PC-9 (cell line): ENCODE measurements at regions not wholly inside any gene's neighbourhood (a gene's known extent, or its start where the extent isn't known, plus 50 kb on each side); places are given as distances from the start of the nearest gene placed in this dataset.

ENCODE experiments used
- BruUV-seq: library from RNA; stranded (reverse); fragments of 400-500 nt; replicated peaks from 2 replicates; lab custom pipeline; 2021; lab: Mats Ljungman, UMichigan
- CTCF ChIA-PET: fragments of 300-600 bp; sonication (Branson Sonifier 250); formaldehyde crosslinking; loops from one replicate; lab custom pipeline; 2022; ENCODE audit warnings: antibody characterized with exemption; lab: Charles Lee
- POLR2A ChIA-PET: fragments of 300-600 bp; sonication (Branson Sonifier 250); formaldehyde crosslinking; loops from one replicate; lab custom pipeline; 2022; ENCODE audit warnings: antibody characterized with exemption; ENCODE audit not compliant: unreplicated experiment; lab: Charles Lee
- DNase-seq, 2 experiments: peaks; one replicate each; pipeline versions ENCODE4 v3.0.0 to v3.0.0-alpha.2; 2015 to 2022; ENCODE audit warnings: mixed read lengths in 1 of 2
- H2AFZ ChIP-seq: fragments of 200-600 bp; sonication (generic); 2 replicates; pipeline ENCODE4 v1.8.1; 2017; ENCODE audit warnings: antibody characterized with exemption
- H3F3A ChIP-seq: fragments of 200-600 bp; sonication (generic); 2 replicates; pipeline ENCODE4 v1.8.1; 2017; ENCODE audit warnings: antibody characterized with exemption, mild to moderate bottlenecking, low read depth; ENCODE audit not compliant: insufficient read depth
- H3K27ac ChIP-seq: fragments of 200-600 bp; sonication (generic); 2 replicates; pipeline ENCODE4 v1.6.1; 2016; ENCODE audit warnings: mixed run types
- H3K27me3 ChIP-seq: fragments of 200-600 bp; sonication (generic); 2 replicates; pipeline ENCODE4 v1.6.1; 2016; ENCODE audit warnings: low read depth, mixed run types; ENCODE audit not compliant: insufficient read depth
- H3K36me3 ChIP-seq: fragments of 200-600 bp; sonication (generic); 2 replicates; pipeline ENCODE4 v1.6.1; 2016; ENCODE audit warnings: low read depth, mixed run types
- H3K4me1 ChIP-seq: fragments of 200-600 bp; sonication (generic); replicated peaks from 2 replicates; pipeline ENCODE4 v1.6.1; 2016; ENCODE audit warnings: mixed run types; ENCODE audit not compliant: insufficient read depth
- H3K4me2 ChIP-seq: fragments of 200-600 bp; sonication (generic); 2 replicates; pipeline ENCODE4 v1.6.1; 2017; ENCODE audit warnings: mixed run types
- H3K4me3 ChIP-seq: fragments of 200-600 bp; sonication (generic); 2 replicates; pipeline ENCODE4 v1.6.1; 2016; ENCODE audit warnings: mixed run types
- H3K79me2 ChIP-seq: fragments of 200-600 bp; sonication (generic); 2 replicates; pipeline ENCODE4 v1.6.1; 2017; ENCODE audit warnings: low read depth, mixed run types
- H3K9me2 ChIP-seq: fragments of 200-600 bp; sonication (generic); 2 replicates; pipeline ENCODE4 v1.8.1; 2017; ENCODE audit warnings: mild to moderate bottlenecking; ENCODE audit not compliant: insufficient read depth
- H3K9me3 ChIP-seq: fragments of 200-600 bp; sonication (generic); 2 replicates; pipeline ENCODE4 v1.8.1; 2016; ENCODE audit warnings: low read depth; ENCODE audit not compliant: insufficient read depth
- H4K20me1 ChIP-seq: fragments of 200-600 bp; sonication (generic); 2 replicates; pipeline ENCODE4 v1.8.1; 2017; ENCODE audit not compliant: insufficient read depth
- CTCF ChIP-seq: fragments of 200-600 bp; sonication (generic); conservative IDR thresholded peaks from 2 replicates; pipeline ENCODE4 v1.6.1; 2017; ENCODE audit warnings: mixed run types, antibody characterized with exemption, mild to moderate bottlenecking, moderate library complexity
- EZH2 ChIP-seq: fragments of 200-600 bp; sonication (generic); IDR thresholded peaks from 2 replicates; pipeline ENCODE4 v1.8.0; 2017; ENCODE audit warnings: antibody characterized with exemption, low read depth
- intact Hi-C: fragments of 100-400 bp; cut with micrococcal nuclease; formaldehyde crosslinking; loops from one replicate; pipeline ENCODE4 v1.10.0; 2022; ENCODE audit not compliant: unreplicated experiment

- peak overlapping the region; percentile 95 for H3K27ac ChIP-seq
- H4K20me1 ChIP-seq = no peaks in the 10 kb centered on the region
- DNase-seq = peak; percentile 78 to 91
- peak overlapping the region; percentile 60 for H3K4me2 ChIP-seq
- intact Hi-C loops = loop anchor here (2.0 kb wide), 2 partner anchors 122 to 334 kb away; no protein-coding TSS in a partner anchor
- H3K9me3 ChIP-seq = peaks cover 3% of the 10 kb centered on the region; the same call in 1 of the 2 replicates
- peak overlapping the region; percentile 44 for H2AFZ ChIP-seq
- H3K36me3 ChIP-seq = no peaks in the 10 kb centered on the region
- H3K79me2 ChIP-seq = no peaks in the 10 kb centered on the region
- peaks cover 15% of the 10 kb centered on the region for H3F3A ChIP-seq
- no peaks in the 10 kb centered on the region for H3K9me2 ChIP-seq
- POLR2A ChIA-PET = interaction anchor here (0.6 to 0.7 kb wide), 2 partner anchors 382 to 1319 kb away, joined by 3 to 4 read pairs; partner anchors contain the start of gene ATP2B1
- peak overlapping the region; percentile 6; the same call in 1 of the 2 replicates for H3K4me3 ChIP-seq
- TF ChIP-seq CTCF = no peak
- no peak for TF ChIP-seq EZH2
- CTCF ChIA-PET = no interaction called here
- no peaks in the 10 kb centered on the region for H3K27me3 ChIP-seq
- peaks cover 16% of the 10 kb centered on the region for H3K4me1 ChIP-seq
- TSS peak; percentile 87 for BruUV-seq
Measured at GRCh38 chr12:90090929-90091651, 382.5 kb upstream of the ATP2B1 start.

- H3K27ac ChIP-seq = no peak overlapping the region
- TF ChIP-seq CTCF (no peak), EZH2 (no peak)
- peaks cover 3% of the 10 kb centered on the region; the same call in 1 of the 2 replicates for H3K9me3 ChIP-seq
- peaks cover 10% of the 10 kb centered on the region for H3F3A ChIP-seq
- H3K27me3 ChIP-seq = no peaks in the 10 kb centered on the region
- no peaks in the 10 kb centered on the region for H3K9me2 ChIP-seq
- no peaks in the 10 kb centered on the region for H4K20me1 ChIP-seq
- H3K79me2 ChIP-seq = no peaks in the 10 kb centered on the region
- DNase-seq = no peak
- no peaks in the 10 kb centered on the region for H3K36me3 ChIP-seq
- intact Hi-C loops = no loop called here
- peaks cover 11% of the 10 kb centered on the region for H3K4me1 ChIP-seq
- BruUV-seq = no TSS peak
- CTCF ChIA-PET = no interaction called here
- POLR2A ChIA-PET = no interaction called here
- H2AFZ ChIP-seq = no peak overlapping the region
- no peak overlapping the region for H3K4me2 ChIP-seq
- no peak overlapping the region for H3K4me3 ChIP-seq
Measured at GRCh38 chr12:90086281-90086680, 377.6 kb upstream of the ATP2B1 start.

- intact Hi-C loops = no loop called here
- Histone ChIP-seq H3F3A (peaks cover 5% of the 10 kb centered on the region), H4K20me1 (no peaks in the 10 kb centered on the region), H3K9me2 (no peaks in the 10 kb centered on the region), H3K4me1 (peaks cover 6% of the 10 kb centered on the region), H3K36me3 (no peaks in the 10 kb centered on the region), H3K4me3 (no peak overlapping the region), H3K27ac (no peak overlapping the region), H3K9me3 (peaks cover 3% of the 10 kb centered on the region; the same call in 1 of the 2 replicates), H3K79me2 (no peaks in the 10 kb centered on the region), H3K27me3 (no peaks in the 10 kb centered on the region), H3K4me2 (no peak overlapping the region), H2AFZ (no peak overlapping the region)
- BruUV-seq = no TSS peak
- DNase-seq = no peak
- POLR2A ChIA-PET = no interaction called here
- TF ChIP-seq CTCF (no peak), EZH2 (no peak)
- CTCF ChIA-PET = no interaction called here
Measured at GRCh38 chr12:90085494-90086274, 377.0 kb upstream of the ATP2B1 start.
